ENCODE measurements at regions not wholly inside any gene's neighbourhood (a gene's known extent, or its start where the extent isn't known, plus 50 kb on each side); places are given as distances from the start of the nearest gene placed in this dataset.

GRCh38 chr20:22071841-22072240 is 366.4 kb downstream of the PAX1 start:
- no peak overlapping the region for H3K4me3 ChIP-seq (ENCODE audit: low read length in 3 of 3)
- H3K27ac ChIP-seq (ENCODE audit: low read depth in 2 of 2, low read length in 2 of 2) = no peak overlapping the region
- intact Hi-C loops (cut with DNase I) = no loop called here
- no peaks in the 10 kb centered on the region for H3K9me3 ChIP-seq (ENCODE audit: control insufficient read depth in 2 of 3, insufficient read depth in 1 of 3, low read length in 3 of 3)
- H3K36me3 ChIP-seq (ENCODE audit: control insufficient read depth in 2 of 3, insufficient read depth in 3 of 3, low read length in 3 of 3) = no peaks in the 10 kb centered on the region
- DNase-seq = no peak
- no peaks in the 10 kb centered on the region for H3K27me3 ChIP-seq (ENCODE audit: control insufficient read depth, insufficient read depth, low read length)
- no peaks in the 10 kb centered on the region for H3K4me1 ChIP-seq (ENCODE audit: control insufficient read depth in 2 of 3, insufficient read depth in 2 of 3, low read depth in 1 of 3, low read length in 3 of 3)
- no peak overlapping the region for H3K9ac ChIP-seq (ENCODE audit: low read length in 3 of 3)
- no peak for FAIRE-seq
- TF ChIP-seq CTCF (IDR thresholded peaks at IDR 0.05; ENCODE audit: borderline replicate concordance, extremely low read depth, insufficient read depth) = no peak

GRCh38 chr20:22070610-22071058 is 365.2 kb downstream of the PAX1 start:
- intact Hi-C loops (cut with DNase I) = no loop called here
- Histone ChIP-seq H3K36me3 (ENCODE audit: control insufficient read depth in 2 of 3, insufficient read depth in 3 of 3, low read length in 3 of 3) (no peaks in the 10 kb centered on the region), H3K27me3 (ENCODE audit: control insufficient read depth, insufficient read depth, low read length) (no peaks in the 10 kb centered on the region), H3K9ac (ENCODE audit: low read length in 3 of 3) (no peak overlapping the region), H3K9me3 (ENCODE audit: control insufficient read depth in 2 of 3, insufficient read depth in 1 of 3, low read length in 3 of 3) (no peaks in the 10 kb centered on the region), H3K4me3 (ENCODE audit: low read length in 3 of 3) (no peak overlapping the region), H3K27ac (ENCODE audit: low read depth in 2 of 2, low read length in 2 of 2) (no peak overlapping the region), H3K4me1 (ENCODE audit: control insufficient read depth in 2 of 3, insufficient read depth in 2 of 3, low read depth in 1 of 3, low read length in 3 of 3) (no peaks in the 10 kb centered on the region)
- peak in 2 of 5 donors; percentile 5 to 44 for DNase-seq
- no peak for FAIRE-seq
- TF ChIP-seq CTCF (IDR thresholded peaks at IDR 0.05; ENCODE audit: borderline replicate concordance, extremely low read depth, insufficient read depth) = no peak

- no peak overlapping the region for H3K9ac ChIP-seq (ENCODE audit: low read length in 3 of 3)
- H3K27ac ChIP-seq (ENCODE audit: low read depth in 2 of 2, low read length in 2 of 2) = no peak overlapping the region
- TF ChIP-seq CTCF (IDR thresholded peaks at IDR 0.05; ENCODE audit: borderline replicate concordance, extremely low read depth, insufficient read depth) = no peak
- intact Hi-C loops (cut with DNase I) = no loop called here
- FAIRE-seq (no peak), DNase-seq (no peak)
- H3K4me3 ChIP-seq (ENCODE audit: low read length in 3 of 3) = no peak overlapping the region
- no peaks in the 10 kb centered on the region for H3K4me1 ChIP-seq (ENCODE audit: control insufficient read depth in 2 of 3, insufficient read depth in 2 of 3, low read depth in 1 of 3, low read length in 3 of 3)
- H3K36me3 ChIP-seq (ENCODE audit: control insufficient read depth in 2 of 3, insufficient read depth in 3 of 3, low read length in 3 of 3) = no peaks in the 10 kb centered on the region
- no peaks in the 10 kb centered on the region for H3K27me3 ChIP-seq (ENCODE audit: control insufficient read depth, insufficient read depth, low read length)
- no peaks in the 10 kb centered on the region for H3K9me3 ChIP-seq (ENCODE audit: control insufficient read depth in 2 of 3, insufficient read depth in 1 of 3, low read length in 3 of 3)
Measured at GRCh38 chr20:22063753-22064152, 358.3 kb downstream of the PAX1 start.

- no peaks in the 10 kb centered on the region for H3K27me3 ChIP-seq (ENCODE audit: control insufficient read depth, insufficient read depth, low read length)
- no peak overlapping the region for H3K9ac ChIP-seq (ENCODE audit: low read length in 3 of 3)
- H3K4me3 ChIP-seq (ENCODE audit: low read length in 3 of 3) = no peak overlapping the region
- H3K36me3 ChIP-seq (ENCODE audit: control insufficient read depth in 2 of 3, insufficient read depth in 3 of 3, low read length in 3 of 3) = no peaks in the 10 kb centered on the region
- intact Hi-C loops (cut with DNase I) = no loop called here
- FAIRE-seq = no peak
- no peaks in the 10 kb centered on the region for H3K4me1 ChIP-seq (ENCODE audit: control insufficient read depth in 2 of 3, insufficient read depth in 2 of 3, low read depth in 1 of 3, low read length in 3 of 3)
- no peak for DNase-seq
- no peak for TF ChIP-seq CTCF (IDR thresholded peaks at IDR 0.05; ENCODE audit: borderline replicate concordance, extremely low read depth, insufficient read depth)
- H3K9me3 ChIP-seq (ENCODE audit: control insufficient read depth in 2 of 3, insufficient read depth in 1 of 3, low read length in 3 of 3) = no peaks in the 10 kb centered on the region
- no peak overlapping the region for H3K27ac ChIP-seq (ENCODE audit: low read depth in 2 of 2, low read length in 2 of 2)
Measured at GRCh38 chr20:22062874-22063273, 357.4 kb downstream of the PAX1 start.
